Uterus (tissue), 2 donors: ENCODE measurements at regions not wholly inside any gene's neighbourhood (a gene's known extent, or its start where the extent isn't known, plus 50 kb on each side); places are given as distances from the start of the nearest gene placed in this dataset.

Experiments used
- POLR2A ChIP-seq, 2 donors: fragments of 450-650 bp; IDR thresholded peaks; one replicate each; pipeline ENCODE4 v1.6.1; 2016; ENCODE audit warnings: antibody characterized with exemption in 2 of 2, mild to moderate bottlenecking in 1 of 2, moderate library complexity in 1 of 2
- TF ChIP-seq, protein P1 (sequence below), 4 experiments: fragments of 200-600 bp in 2 of 4; fragments of 450-650 bp in 2 of 4; sonication (generic) in 2 of 4; IDR thresholded peaks; one replicate each; pipeline ENCODE4 v1.5.1; 2016 to 2019; ENCODE audit warnings: antibody characterized with exemption in 4 of 4, mild to moderate bottlenecking in 2 of 4, moderate library complexity in 1 of 4

DNA sequence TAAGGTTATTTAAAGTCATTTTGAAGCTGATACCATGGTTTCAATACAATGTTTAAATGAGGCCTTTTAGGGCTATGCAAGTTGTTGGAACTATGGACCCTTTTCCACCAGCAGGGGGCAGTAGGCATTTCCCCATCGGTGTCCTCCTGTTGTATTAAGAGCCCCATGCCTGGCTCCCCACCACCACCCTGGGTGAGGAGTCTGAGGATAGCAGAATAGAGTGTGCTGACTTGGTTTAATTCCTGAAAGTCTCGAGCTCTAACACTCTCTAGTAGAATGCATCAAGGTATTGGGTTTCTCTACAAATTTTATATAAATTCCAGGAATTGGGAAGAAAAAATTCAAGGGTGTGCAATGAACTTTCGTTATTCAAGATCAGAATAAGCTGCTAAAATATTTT, 234.8 kb upstream of the JADE1 start:
- TF ChIP-seq POLR2A (IDR thresholded peaks at IDR 0.05), result no peak
- TF ChIP-seq, protein P1, sequence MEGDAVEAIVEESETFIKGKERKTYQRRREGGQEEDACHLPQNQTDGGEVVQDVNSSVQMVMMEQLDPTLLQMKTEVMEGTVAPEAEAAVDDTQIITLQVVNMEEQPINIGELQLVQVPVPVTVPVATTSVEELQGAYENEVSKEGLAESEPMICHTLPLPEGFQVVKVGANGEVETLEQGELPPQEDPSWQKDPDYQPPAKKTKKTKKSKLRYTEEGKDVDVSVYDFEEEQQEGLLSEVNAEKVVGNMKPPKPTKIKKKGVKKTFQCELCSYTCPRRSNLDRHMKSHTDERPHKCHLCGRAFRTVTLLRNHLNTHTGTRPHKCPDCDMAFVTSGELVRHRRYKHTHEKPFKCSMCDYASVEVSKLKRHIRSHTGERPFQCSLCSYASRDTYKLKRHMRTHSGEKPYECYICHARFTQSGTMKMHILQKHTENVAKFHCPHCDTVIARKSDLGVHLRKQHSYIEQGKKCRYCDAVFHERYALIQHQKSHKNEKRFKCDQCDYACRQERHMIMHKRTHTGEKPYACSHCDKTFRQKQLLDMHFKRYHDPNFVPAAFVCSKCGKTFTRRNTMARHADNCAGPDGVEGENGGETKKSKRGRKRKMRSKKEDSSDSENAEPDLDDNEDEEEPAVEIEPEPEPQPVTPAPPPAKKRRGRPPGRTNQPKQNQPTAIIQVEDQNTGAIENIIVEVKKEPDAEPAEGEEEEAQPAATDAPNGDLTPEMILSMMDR (IDR thresholded peaks at IDR 0.05), result peak in 3 of 4 experiments; percentile 19 to 36 (median 30)
